ENCODE measurements at regions not wholly inside any gene's neighbourhood (a gene's known extent, or its start where the extent isn't known, plus 50 kb on each side); places are given as distances from the start of the nearest gene placed in this dataset.

DNA sequence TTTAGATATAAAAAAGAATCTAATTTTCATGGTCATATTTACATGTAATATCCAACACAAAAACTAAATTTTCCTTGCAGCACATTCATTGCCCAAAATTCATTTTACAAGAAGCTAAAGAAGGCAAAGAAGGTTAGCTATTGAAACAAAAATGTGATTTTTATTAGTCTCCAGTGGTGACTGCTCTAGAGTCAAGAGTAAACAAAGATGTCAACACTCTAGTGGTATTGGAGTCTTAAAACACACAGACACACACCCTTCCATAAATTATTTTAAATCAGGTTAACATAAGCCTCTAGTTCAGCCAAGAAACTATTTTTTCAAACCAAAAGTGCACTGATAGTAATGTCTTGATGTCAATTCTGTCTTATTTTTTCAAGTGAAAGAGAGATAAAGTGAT lies 329.2 kb downstream of the ZNF608 start:
- no peak overlapping the region for H3K27ac ChIP-seq
- TF ChIP-seq POLR2AphosphoS5 (IDR thresholded peaks at IDR 0.05) = no peak
- TF ChIP-seq, protein P1, sequence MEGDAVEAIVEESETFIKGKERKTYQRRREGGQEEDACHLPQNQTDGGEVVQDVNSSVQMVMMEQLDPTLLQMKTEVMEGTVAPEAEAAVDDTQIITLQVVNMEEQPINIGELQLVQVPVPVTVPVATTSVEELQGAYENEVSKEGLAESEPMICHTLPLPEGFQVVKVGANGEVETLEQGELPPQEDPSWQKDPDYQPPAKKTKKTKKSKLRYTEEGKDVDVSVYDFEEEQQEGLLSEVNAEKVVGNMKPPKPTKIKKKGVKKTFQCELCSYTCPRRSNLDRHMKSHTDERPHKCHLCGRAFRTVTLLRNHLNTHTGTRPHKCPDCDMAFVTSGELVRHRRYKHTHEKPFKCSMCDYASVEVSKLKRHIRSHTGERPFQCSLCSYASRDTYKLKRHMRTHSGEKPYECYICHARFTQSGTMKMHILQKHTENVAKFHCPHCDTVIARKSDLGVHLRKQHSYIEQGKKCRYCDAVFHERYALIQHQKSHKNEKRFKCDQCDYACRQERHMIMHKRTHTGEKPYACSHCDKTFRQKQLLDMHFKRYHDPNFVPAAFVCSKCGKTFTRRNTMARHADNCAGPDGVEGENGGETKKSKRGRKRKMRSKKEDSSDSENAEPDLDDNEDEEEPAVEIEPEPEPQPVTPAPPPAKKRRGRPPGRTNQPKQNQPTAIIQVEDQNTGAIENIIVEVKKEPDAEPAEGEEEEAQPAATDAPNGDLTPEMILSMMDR (IDR thresholded peaks at IDR 0.05 in 8 of 11, conservative IDR thresholded peaks at IDR 0.05 in 3 of 11) = no peak
- TF ChIP-seq POLR2A (IDR thresholded peaks at IDR 0.05) = no peak
- peaks cover 0 to 24% (median 0%) of the 10 kb centered on the region in 6 donors for H3K4me1 ChIP-seq
- no peaks in the 10 kb centered on the region for H3K27me3 ChIP-seq (replicated peaks in 1 of 7)
- intact Hi-C loops (cut with DNase I; ENCODE audit: low total_unique reads) = no loop called here
- no peak for DNase-seq
- peaks cover 0 to 21% (median 4%) of the 10 kb centered on the region in 8 donors for H3K9me3 ChIP-seq
- H3K4me3 ChIP-seq = no peak overlapping the region
- H3K36me3 ChIP-seq = no peaks in the 10 kb centered on the region

DNA sequence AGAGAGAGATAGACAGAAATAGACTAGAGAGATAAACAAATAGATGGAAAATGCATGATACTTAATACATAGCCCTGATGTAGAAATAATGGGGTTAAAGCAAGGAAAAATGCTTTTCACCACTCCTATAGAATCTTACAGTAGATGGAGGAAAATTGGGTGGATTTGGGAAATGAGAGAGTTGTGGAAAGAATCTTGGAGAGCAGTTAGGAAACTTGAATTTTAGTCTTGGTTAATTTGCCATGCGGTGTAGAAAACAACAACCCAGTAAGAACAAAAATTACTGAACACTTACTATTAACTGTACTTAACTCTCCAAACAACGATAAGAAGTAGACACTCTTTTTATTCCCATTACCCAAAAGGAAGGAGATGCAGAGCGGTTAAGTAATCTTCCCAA lies 329.8 kb downstream of the ZNF608 start:
- peaks cover 0 to 22% (median 0%) of the 10 kb centered on the region in 6 donors for H3K4me1 ChIP-seq
- WGBS, 5 donors = 91 to 98% (median 97%) methylated on average over 3 of the region's 3 CpGs
- no peak for DNase-seq
- no peaks in the 10 kb centered on the region for H3K36me3 ChIP-seq
- peaks cover 0 to 20% (median 0%) of the 10 kb centered on the region in 8 donors for H3K9me3 ChIP-seq
- H3K27ac ChIP-seq = no peak overlapping the region
- intact Hi-C loops (cut with DNase I; ENCODE audit: low total_unique reads) = no loop called here
- TF ChIP-seq POLR2AphosphoS5 (IDR thresholded peaks at IDR 0.05) (no peak), POLR2A (IDR thresholded peaks at IDR 0.05) (no peak)
- TF ChIP-seq, protein P1 (IDR thresholded peaks at IDR 0.05 in 8 of 11, conservative IDR thresholded peaks at IDR 0.05 in 3 of 11) = no peak
- H3K27me3 ChIP-seq (replicated peaks in 1 of 7) = no peaks in the 10 kb centered on the region
- no peak overlapping the region for H3K4me3 ChIP-seq

DNA sequence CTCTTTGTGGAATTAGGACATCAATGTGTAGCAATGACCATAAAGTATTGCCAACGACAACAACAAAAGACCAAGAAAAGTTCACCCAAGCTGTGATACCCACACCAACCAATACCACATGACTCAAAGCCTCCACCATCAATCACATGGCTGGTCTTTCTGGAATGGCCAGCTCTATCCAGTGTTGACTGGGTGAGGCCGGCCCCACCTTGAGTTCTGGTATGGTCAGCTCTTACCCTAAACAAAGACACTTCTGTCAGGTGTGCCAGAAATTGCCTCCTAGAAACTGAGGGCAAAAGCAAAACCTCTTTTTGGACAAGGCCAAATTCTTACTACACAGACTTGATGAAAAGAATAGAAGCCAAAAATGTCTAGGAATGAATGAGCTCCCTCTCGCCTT lies 331.5 kb downstream of the ZNF608 start:
- WGBS, 5 donors = 93 to 95% (median 93%) methylated on average over 3 of the region's 3 CpGs
- Histone ChIP-seq H3K27ac (no peak overlapping the region), H3K27me3 (replicated peaks in 1 of 7) (no peaks in the 10 kb centered on the region), H3K4me3 (no peak overlapping the region), H3K36me3 (no peaks in the 10 kb centered on the region), H3K9me3 (peaks cover 0 to 8% (median 0%) of the 10 kb centered on the region in 8 donors), H3K4me1 (peaks cover 0 to 23% (median 2%) of the 10 kb centered on the region in 6 donors)
- no peak for TF ChIP-seq POLR2AphosphoS5 (IDR thresholded peaks at IDR 0.05)
- TF ChIP-seq, protein P1 (IDR thresholded peaks at IDR 0.05 in 8 of 11, conservative IDR thresholded peaks at IDR 0.05 in 3 of 11) = no peak
- TF ChIP-seq POLR2A (IDR thresholded peaks at IDR 0.05) = no peak
- intact Hi-C loops (cut with DNase I; ENCODE audit: low total_unique reads) = no loop called here
- DNase-seq = no peak

DNA sequence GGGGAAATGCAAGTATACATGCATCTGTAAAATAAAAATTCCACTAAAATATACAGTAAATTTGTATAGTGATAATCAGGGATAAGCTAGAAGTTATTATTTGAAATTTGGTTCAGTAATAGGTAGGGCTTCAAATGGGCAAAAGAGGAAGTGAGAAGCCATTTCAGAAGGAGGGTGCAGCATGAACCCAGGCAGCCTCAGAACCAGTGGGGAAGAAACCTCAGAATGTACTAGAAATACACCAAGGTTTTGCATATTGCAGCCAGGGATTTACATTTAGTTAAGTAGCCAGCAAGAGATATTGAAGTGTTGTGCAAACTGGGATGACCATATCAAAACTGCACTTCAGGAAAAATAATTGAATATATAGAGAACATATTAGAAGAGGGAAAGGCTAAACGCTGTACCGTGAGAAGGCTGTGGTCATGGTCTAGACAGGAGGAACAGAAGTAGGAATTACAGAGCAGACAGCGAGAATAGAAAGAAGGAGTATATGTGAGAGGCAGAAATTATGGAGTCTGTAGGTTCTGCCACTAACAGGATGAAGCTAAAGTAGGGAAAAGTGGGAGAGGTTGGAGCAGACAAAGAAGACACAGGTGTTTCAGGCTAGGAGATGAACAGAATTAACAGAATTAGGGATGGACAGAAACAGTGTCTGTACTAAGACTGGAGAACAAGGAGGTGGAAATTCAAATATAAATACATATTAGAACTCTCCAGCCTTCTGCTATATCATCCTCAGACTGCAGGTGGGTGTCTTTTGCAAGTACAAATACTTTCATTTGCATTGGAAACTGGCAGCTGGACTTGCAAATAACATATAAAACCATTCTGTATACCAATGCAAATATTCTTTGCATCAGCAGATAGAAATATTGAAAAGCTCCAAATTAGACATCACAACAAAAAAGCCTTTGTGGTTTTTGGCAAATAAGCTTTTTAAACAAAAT lies 335.6 kb downstream of the ZNF608 start:
- Histone ChIP-seq H3K36me3 (no peaks in the 10 kb centered on the region), H3K27me3 (replicated peaks in 1 of 7) (no peaks in the 10 kb centered on the region), H3K4me3 (no peak overlapping the region), H3K9me3 (peaks cover 0 to 8% (median 0%) of the 10 kb centered on the region in 8 donors), H3K4me1 (peaks cover 0 to 13% (median 2%) of the 10 kb centered on the region in 6 donors), H3K27ac (no peak overlapping the region)
- intact Hi-C loops (cut with DNase I; ENCODE audit: low total_unique reads) = no loop called here
- WGBS, 5 donors = 73 to 84% (median 83%) methylated on average over 3 of the region's 3 CpGs
- DNase-seq = no peak
- TF ChIP-seq, protein P1 (IDR thresholded peaks at IDR 0.05 in 8 of 11, conservative IDR thresholded peaks at IDR 0.05 in 3 of 11) = no peak
- TF ChIP-seq POLR2A (IDR thresholded peaks at IDR 0.05) (no peak), POLR2AphosphoS5 (IDR thresholded peaks at IDR 0.05) (no peak)

All from spleen (tissue), 11 donors.